PC-3 (cell line): ENCODE measurements at regions not wholly inside any gene's neighbourhood (a gene's known extent, or its start where the extent isn't known, plus 50 kb on each side); places are given as distances from the start of the nearest gene placed in this dataset.

Source experiments
- EZH2 ChIP-seq: fragments of 300-600 bp; sonication (generic); IDR thresholded peaks from one replicate; pipeline ENCODE4 v1.6.1; 2017; ENCODE audit warnings: antibody characterized with exemption, mild to moderate bottlenecking, low read length; ENCODE audit not compliant: unreplicated experiment
- EZH2phosphoT487 ChIP-seq: fragments of 300-600 bp; sonication (generic); IDR thresholded peaks from 2 replicates; pipeline ENCODE4 v1.6.1; 2018; ENCODE audit warnings: mild to moderate bottlenecking, antibody characterized with exemption, low read length, borderline replicate concordance
- TF ChIP-seq, protein P1 (sequence below): fragments of 300-600 bp; sonication (generic); conservative IDR thresholded peaks from 2 replicates; pipeline ENCODE4 v1.5.1; 2017; ENCODE audit warnings: antibody characterized with exemption, low read depth, mild to moderate bottlenecking, low read length

- TF ChIP-seq, protein P1, sequence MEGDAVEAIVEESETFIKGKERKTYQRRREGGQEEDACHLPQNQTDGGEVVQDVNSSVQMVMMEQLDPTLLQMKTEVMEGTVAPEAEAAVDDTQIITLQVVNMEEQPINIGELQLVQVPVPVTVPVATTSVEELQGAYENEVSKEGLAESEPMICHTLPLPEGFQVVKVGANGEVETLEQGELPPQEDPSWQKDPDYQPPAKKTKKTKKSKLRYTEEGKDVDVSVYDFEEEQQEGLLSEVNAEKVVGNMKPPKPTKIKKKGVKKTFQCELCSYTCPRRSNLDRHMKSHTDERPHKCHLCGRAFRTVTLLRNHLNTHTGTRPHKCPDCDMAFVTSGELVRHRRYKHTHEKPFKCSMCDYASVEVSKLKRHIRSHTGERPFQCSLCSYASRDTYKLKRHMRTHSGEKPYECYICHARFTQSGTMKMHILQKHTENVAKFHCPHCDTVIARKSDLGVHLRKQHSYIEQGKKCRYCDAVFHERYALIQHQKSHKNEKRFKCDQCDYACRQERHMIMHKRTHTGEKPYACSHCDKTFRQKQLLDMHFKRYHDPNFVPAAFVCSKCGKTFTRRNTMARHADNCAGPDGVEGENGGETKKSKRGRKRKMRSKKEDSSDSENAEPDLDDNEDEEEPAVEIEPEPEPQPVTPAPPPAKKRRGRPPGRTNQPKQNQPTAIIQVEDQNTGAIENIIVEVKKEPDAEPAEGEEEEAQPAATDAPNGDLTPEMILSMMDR: no peak
- no peak for TF ChIP-seq EZH2
- TF ChIP-seq EZH2phosphoT487: no peak
These were observed 151.7 kb downstream of the PRELID2 start for GRCh38 chr5:145683431-145683830.
